NB4 (cell line): ENCODE measurements at regions not wholly inside any gene's neighbourhood (a gene's known extent, or its start where the extent isn't known, plus 50 kb on each side); places are given as distances from the start of the nearest gene placed in this dataset.

Experiments
- CTCF ChIP-seq: IDR thresholded peaks from one replicate; pipeline ENCODE4 v1.5.1; 2012; ENCODE audit warnings: low read depth, low read length
- POLR2A ChIP-seq: IDR thresholded peaks from 2 replicates; pipeline ENCODE4 v1.6.1; 2011; ENCODE audit warnings: mild to moderate bottlenecking; ENCODE audit not compliant: insufficient read length; ENCODE audit errors: extremely low read depth

GRCh38 chr12:98354520-98355035 lies 160.8 kb upstream of the TMPO start:
- TF ChIP-seq CTCF (no peak), POLR2A (no peak)
